GM18499 (cell line): ENCODE measurements at regions not wholly inside any gene's neighbourhood (a gene's known extent, or its start where the extent isn't known, plus 50 kb on each side); places are given as distances from the start of the nearest gene placed in this dataset.

ENCODE experiments used
- ATAC-seq: cut with Tn5 transposase; IDR thresholded peaks from one replicate; pipeline ENCODE4 v1.9.1; 2021; ENCODE audit warnings: moderate number of reproducible peaks; ENCODE audit not compliant: insufficient read depth, unreplicated experiment

GRCh38 chr6:103047567-103047966 is 1654.1 kb downstream of the GRIK2 start:
- no peak for ATAC-seq

- no peak for ATAC-seq
Observed at GRCh38 chr6:103042336-103042735, 1648.8 kb downstream of the GRIK2 start.

- no peak for ATAC-seq
Observed at GRCh38 chr6:103036846-103037245, 1643.3 kb downstream of the GRIK2 start.

GRCh38 chr6:103027271-103027931 is 1633.9 kb downstream of the GRIK2 start:
- no peak for ATAC-seq

GRCh38 chr6:103018426-103018825 is 1624.9 kb downstream of the GRIK2 start:
- ATAC-seq = no peak

GRCh38 chr6:103017878-103018277 is 1624.4 kb downstream of the GRIK2 start:
- no peak for ATAC-seq

GRCh38 chr6:103011605-103012004 is 1618.1 kb downstream of the GRIK2 start:
- ATAC-seq = no peak

- no peak for ATAC-seq
Observed at GRCh38 chr6:103002282-103002681, 1608.8 kb downstream of the GRIK2 start.

GRCh38 chr6:103001724-103002123 is 1608.2 kb downstream of the GRIK2 start:
- no peak for ATAC-seq

GRCh38 chr6:103000688-103001087 is 1607.2 kb downstream of the GRIK2 start:
- ATAC-seq = no peak

- no peak for ATAC-seq
Observed at GRCh38 chr6:102995491-102995890, 1602.0 kb downstream of the GRIK2 start.

GRCh38 chr6:102994866-102995265 is 1601.4 kb downstream of the GRIK2 start:
- no peak for ATAC-seq

GRCh38 chr6:102986086-102986485 is 1592.6 kb downstream of the GRIK2 start:
- no peak for ATAC-seq

- ATAC-seq = no peak
Observed at GRCh38 chr6:102984357-102984756, 1590.8 kb downstream of the GRIK2 start.

- ATAC-seq = no peak
Observed at GRCh38 chr6:102981490-102982015, 1588.0 kb downstream of the GRIK2 start.

- ATAC-seq = no peak
Observed at GRCh38 chr6:102980951-102981350, 1587.4 kb downstream of the GRIK2 start.

GRCh38 chr6:102961902-102962301 is 1568.4 kb downstream of the GRIK2 start:
- ATAC-seq = no peak

- no peak for ATAC-seq
Observed at GRCh38 chr6:102950967-102951366, 1557.5 kb downstream of the GRIK2 start.

- ATAC-seq = no peak
Observed at GRCh38 chr6:102944475-102944874, 1551.0 kb downstream of the GRIK2 start.

GRCh38 chr6:102942206-102942605 is 1548.7 kb downstream of the GRIK2 start:
- no peak for ATAC-seq

- no peak for ATAC-seq
Observed at GRCh38 chr6:102936959-102937358, 1543.5 kb downstream of the GRIK2 start.

GRCh38 chr6:102928109-102928508 is 1534.6 kb downstream of the GRIK2 start:
- ATAC-seq = no peak
